Osteoblast (primary cell): ENCODE measurements at regions not wholly inside any gene's neighbourhood (a gene's known extent, or its start where the extent isn't known, plus 50 kb on each side); places are given as distances from the start of the nearest gene placed in this dataset.

ENCODE experiments used
- DNase-seq: peaks from one replicate; pipeline ENCODE4 v3.0.0; 2011; ENCODE audit warnings: low spot score, mixed read lengths; ENCODE audit not compliant: insufficient read length; ENCODE audit errors: missing footprints
- H2AFZ ChIP-seq: 2 replicates; pipeline ENCODE4 v1.6.0; 2011; ENCODE audit warnings: mild to moderate bottlenecking, low read length
- H3K27ac ChIP-seq: 2 replicates; pipeline ENCODE4 v1.5.1; 2011; ENCODE audit warnings: mild to moderate bottlenecking, low read depth, low read length, moderate library complexity
- H3K27me3 ChIP-seq: 2 replicates; pipeline ENCODE4 v1.6.0; 2012; ENCODE audit warnings: mild to moderate bottlenecking, control low read depth, inconsistent platforms, low read length, moderate library complexity; ENCODE audit not compliant: insufficient read depth
- H3K36me3 ChIP-seq: 2 replicates; pipeline ENCODE4 v1.5.1; 2011; ENCODE audit warnings: mild to moderate bottlenecking, low read length, control low read depth, moderate library complexity; ENCODE audit not compliant: insufficient read depth
- H3K4me1 ChIP-seq: 2 replicates; pipeline ENCODE4 v1.5.1; 2011; ENCODE audit warnings: mild to moderate bottlenecking, low read length, control low read depth, moderate library complexity; ENCODE audit not compliant: insufficient read depth
- H3K4me2 ChIP-seq: 2 replicates; pipeline ENCODE4 v1.6.0; 2011; ENCODE audit warnings: mild to moderate bottlenecking, low read length; ENCODE audit not compliant: insufficient read depth
- H3K4me3 ChIP-seq: fragments of 200-600 bp; sonication (generic); 3 replicates; pipeline ENCODE4 v1.5.1; 2012; ENCODE audit warnings: mild to moderate bottlenecking, low read length, inconsistent platforms; ENCODE audit not compliant: insufficient read depth
- H3K79me2 ChIP-seq: 2 replicates; pipeline ENCODE4 v1.6.0; 2012; ENCODE audit warnings: mild to moderate bottlenecking, low read length, control low read depth, inconsistent platforms; ENCODE audit not compliant: insufficient read depth
- H3K9me3 ChIP-seq: 2 replicates; pipeline ENCODE4 v1.5.1; 2011; ENCODE audit warnings: low read depth, low read length, control low read depth
- H4K20me1 ChIP-seq: 2 replicates; pipeline ENCODE4 v1.6.0; 2012; ENCODE audit warnings: mild to moderate bottlenecking, low read length, control low read depth; ENCODE audit not compliant: insufficient read depth
- CTCF ChIP-seq: IDR thresholded peaks from 2 replicates; pipeline ENCODE4 v1.5.1; 2011; ENCODE audit warnings: mild to moderate bottlenecking, low read depth, low read length, moderate library complexity; ENCODE audit errors: extremely low read depth

GRCh38 chr14:71324767-71325272 is 417.6 kb downstream of the PCNX1 start:
- H3K4me2 ChIP-seq = peak overlapping the region; percentile 90
- no peak for DNase-seq

GRCh38 chr14:71327691-71328090 is 420.4 kb downstream of the PCNX1 start:
- H4K20me1 ChIP-seq = peaks cover 22% of the 10 kb centered on the region
- H3K27me3 ChIP-seq = no peaks in the 10 kb centered on the region
- H3K27ac ChIP-seq = no peak overlapping the region
- peak overlapping the region; percentile 4 for H3K4me2 ChIP-seq
- H3K9me3 ChIP-seq = no peaks in the 10 kb centered on the region
- no peak for DNase-seq
- no peak for TF ChIP-seq CTCF
- peaks cover 100% of the 10 kb centered on the region for H3K79me2 ChIP-seq
- no peak overlapping the region for H3K4me3 ChIP-seq
- H3K36me3 ChIP-seq = no peaks in the 10 kb centered on the region
- no peak overlapping the region for H2AFZ ChIP-seq
- H3K4me1 ChIP-seq = peaks cover 39% of the 10 kb centered on the region

More at GRCh38 chr14:71324767-71325272, 417.6 kb downstream of the PCNX1 start:
- Histone ChIP-seq H3K9me3 (no peaks in the 10 kb centered on the region), H3K36me3 (no peaks in the 10 kb centered on the region), H4K20me1 (peaks cover 12% of the 10 kb centered on the region), H3K27me3 (no peaks in the 10 kb centered on the region), H3K4me1 (peaks cover 41% of the 10 kb centered on the region), H3K4me3 (peak overlapping the region; percentile 2), H3K79me2 (peaks cover 88% of the 10 kb centered on the region), H2AFZ (no peak overlapping the region), H3K27ac (peak overlapping the region; percentile 9)
- no peak for TF ChIP-seq CTCF

- no peak overlapping the region for H3K4me2 ChIP-seq
- H3K27me3 ChIP-seq = no peaks in the 10 kb centered on the region
- H4K20me1 ChIP-seq = peaks cover 26% of the 10 kb centered on the region
- no peak for DNase-seq
- peaks cover 100% of the 10 kb centered on the region for H3K79me2 ChIP-seq
- H3K36me3 ChIP-seq = no peaks in the 10 kb centered on the region
- no peak overlapping the region for H3K27ac ChIP-seq
- TF ChIP-seq CTCF = no peak
- H3K4me1 ChIP-seq = peaks cover 37% of the 10 kb centered on the region
- H3K9me3 ChIP-seq = no peaks in the 10 kb centered on the region
- H3K4me3 ChIP-seq = no peak overlapping the region
- H2AFZ ChIP-seq = no peak overlapping the region
Measured at GRCh38 chr14:71328183-71328582, 420.9 kb downstream of the PCNX1 start.

- H3K4me3 ChIP-seq = no peak overlapping the region
- H3K27me3 ChIP-seq = no peaks in the 10 kb centered on the region
- H4K20me1 ChIP-seq = peaks cover 33% of the 10 kb centered on the region
- TF ChIP-seq CTCF = no peak
- peaks cover 100% of the 10 kb centered on the region for H3K79me2 ChIP-seq
- peaks cover 29% of the 10 kb centered on the region for H3K4me1 ChIP-seq
- no peaks in the 10 kb centered on the region for H3K36me3 ChIP-seq
- H3K4me2 ChIP-seq = no peak overlapping the region
- H2AFZ ChIP-seq = no peak overlapping the region
- DNase-seq = no peak
- H3K9me3 ChIP-seq = no peaks in the 10 kb centered on the region
- no peak overlapping the region for H3K27ac ChIP-seq
Measured at GRCh38 chr14:71328954-71329353, 421.7 kb downstream of the PCNX1 start.
